Stimulated activated CD4-positive, alpha-beta T cell treated with anti-CD3 and anti-CD28 coated beads, Interleukin-12 subunit alpha, Interleukin-12 subunit beta, amount 100 ng/mL, for 24 hours (primary cell): ENCODE measurements at regions not wholly inside any gene's neighbourhood (a gene's known extent, or its start where the extent isn't known, plus 50 kb on each side); places are given as distances from the start of the nearest gene placed in this dataset.
"Not testable (repeated sequence)": the region's sequence is repeated elsewhere in the genome, so short reads cannot be mapped to it uniquely, and the experiment has no call there.

ENCODE experiments used
- DNase-seq, 2 experiments: peaks; one replicate each; pipeline ENCODE4 v3.0.0-alpha.2; 2020; ENCODE audit warnings: low read depth in 2 of 2

DNA sequence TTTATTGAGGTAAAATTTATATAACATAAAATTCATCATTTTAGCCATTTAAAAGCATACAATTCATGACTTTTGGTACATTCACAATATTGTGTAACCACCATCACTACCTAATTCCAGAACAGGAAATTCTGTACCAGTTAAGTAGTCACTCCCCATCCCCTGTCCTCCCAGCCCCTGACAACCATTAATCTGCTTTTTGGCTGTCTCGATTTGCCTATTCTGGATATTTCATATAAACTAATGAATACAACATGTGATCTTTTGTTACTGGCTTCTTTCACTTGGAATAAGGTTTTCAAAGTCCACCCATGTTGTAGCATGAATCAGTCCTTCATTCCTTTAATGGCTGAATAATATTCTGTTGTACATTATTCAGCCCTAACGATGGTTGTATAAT, 115.6 kb upstream of the KLF14 start:
- no peak for DNase-seq

DNA sequence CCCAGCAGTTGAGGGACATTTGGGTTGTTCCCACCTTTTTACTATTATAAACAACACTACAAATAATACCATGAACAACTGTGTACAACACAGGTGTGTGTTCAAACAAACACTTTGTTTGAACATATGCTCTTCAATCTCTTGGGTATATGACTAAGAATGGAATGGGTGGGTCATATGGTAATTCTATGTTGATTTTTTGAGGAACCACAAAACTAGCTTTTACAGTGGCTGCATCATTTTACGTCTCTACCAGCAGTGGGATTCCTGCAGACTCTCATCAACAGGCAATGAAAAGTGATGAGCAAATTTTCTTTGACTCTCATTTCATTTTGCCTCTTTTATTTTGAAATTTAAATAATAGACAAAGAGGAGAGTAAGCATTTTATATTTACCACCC, 116.9 kb upstream of the KLF14 start:
- DNase-seq: no peak

DNA sequence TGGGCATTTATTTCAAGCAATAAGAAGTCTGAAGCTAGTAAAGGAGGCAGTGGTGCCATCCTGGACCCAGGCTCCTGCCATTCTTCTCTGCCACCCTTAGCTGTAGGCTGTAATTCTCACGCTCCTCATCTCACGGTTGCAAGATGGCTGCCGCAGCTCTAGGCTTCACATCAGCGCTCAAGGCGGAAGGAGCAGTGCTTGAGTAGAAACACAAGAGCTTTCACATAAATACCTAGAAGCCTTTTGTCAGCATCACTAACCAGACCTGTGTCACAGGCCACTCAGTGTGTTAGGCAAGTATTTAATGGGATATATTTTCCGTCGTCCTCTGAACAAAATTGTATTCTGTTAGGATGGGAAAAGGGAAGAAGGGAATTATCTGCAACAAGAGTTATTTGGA, 118.9 kb upstream of the KLF14 start:
- DNase-seq: no peak

DNA sequence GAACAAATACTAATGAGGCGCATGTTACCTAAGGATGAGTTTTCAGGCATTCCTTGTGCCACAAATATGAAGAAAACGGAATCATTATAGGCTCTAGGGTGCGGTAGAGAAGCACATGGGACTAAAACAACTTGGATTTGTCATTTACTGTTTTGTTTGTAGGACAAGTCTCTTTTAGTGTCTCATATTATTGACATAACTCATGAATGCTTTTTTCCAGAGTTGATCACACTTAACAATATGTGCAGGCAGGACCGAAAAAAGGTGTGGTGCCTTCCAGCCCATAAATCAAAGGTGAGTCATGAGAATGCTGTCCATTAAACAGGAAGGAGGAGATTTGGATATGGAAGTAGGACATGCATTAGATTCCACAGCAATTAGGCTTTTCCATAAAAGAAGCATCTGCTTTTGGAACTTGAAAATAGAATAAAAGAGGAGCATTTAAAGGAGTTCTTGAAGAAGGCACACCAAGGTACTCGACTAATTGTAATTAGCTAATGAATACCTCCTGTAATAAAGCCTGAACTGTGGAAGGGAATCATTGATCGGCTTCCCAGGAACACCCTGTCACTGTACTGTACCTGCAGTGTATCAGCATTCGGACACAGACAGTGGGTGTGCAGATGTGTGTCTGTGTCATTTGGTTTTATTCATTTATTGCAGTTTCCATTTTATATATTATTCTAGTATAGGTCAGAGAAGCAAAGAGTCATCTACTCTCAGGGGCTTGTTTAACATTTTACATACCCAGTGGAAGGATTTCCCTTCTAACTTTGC, 119.7 kb upstream of the KLF14 start:
- no peak for DNase-seq

DNA sequence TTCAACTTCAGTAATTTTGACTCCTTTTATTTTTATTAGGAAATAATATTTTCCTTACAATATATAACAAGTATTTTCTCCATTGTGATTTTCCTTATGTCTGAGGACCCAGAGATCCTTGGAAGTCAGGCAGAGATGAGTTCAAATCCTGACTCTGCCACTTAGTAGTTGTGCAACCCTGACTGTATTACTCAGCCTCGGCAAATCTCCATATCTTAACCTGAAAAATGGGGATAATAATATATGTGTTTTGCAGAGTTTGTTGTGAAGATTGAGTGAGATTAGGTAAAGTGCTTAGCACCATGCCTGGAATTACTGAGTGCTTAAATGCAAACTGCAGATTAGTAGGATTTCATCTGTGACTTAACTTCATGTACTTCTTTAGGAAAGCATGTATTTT, 120.5 kb upstream of the KLF14 start:
- DNase-seq: no peak

DNA sequence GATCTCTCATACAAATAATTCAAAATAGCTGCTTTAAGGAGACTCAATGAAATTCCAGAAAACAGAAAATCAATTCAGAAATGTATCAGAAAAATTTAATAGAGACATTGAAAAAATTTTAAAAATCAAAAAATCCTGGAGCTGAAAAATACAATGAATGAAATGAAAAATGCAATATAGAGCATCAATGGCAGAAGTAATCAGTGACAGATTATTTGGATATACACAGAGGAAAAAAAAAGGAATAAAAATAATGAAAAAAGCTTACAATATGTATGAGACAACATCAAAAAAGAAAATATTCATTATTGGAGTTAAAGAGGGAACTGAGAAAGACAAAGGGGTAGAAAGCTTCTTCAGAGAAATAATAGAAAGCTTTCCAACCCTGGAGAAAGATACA, 122.9 kb upstream of the KLF14 start:
- no peak for DNase-seq

GRCh38 chr7:130860832-130861231, 126.8 kb upstream of the KLF14 start:
- DNase-seq: not testable (repeated sequence)

GRCh38 chr7:130865408-130866236, 131.6 kb upstream of the KLF14 start:
- DNase-seq: no peak

DNA sequence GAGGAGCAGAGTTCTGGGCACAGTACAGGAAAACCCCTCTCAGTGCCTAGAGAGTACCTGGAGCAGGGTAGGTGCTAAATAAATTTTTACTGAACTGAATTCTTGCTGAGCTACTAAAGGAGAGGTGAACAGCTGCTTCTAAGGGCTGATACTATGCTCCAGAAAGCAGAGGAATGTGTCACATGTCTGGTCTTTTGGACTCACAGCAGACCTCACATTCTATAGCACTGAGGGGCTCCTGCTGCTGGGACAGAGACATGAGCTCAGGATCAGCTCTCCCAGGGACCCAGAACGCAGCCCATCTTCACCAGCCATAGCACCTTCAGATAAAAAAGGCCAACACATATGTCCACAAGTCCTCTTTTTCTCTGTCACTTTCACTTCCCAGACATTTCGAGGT, 133.0 kb upstream of the KLF14 start:
- DNase-seq: no peak

- no peak for DNase-seq
These were observed 133.7 kb upstream of the KLF14 start for GRCh38 chr7:130867581-130868136.

DNA sequence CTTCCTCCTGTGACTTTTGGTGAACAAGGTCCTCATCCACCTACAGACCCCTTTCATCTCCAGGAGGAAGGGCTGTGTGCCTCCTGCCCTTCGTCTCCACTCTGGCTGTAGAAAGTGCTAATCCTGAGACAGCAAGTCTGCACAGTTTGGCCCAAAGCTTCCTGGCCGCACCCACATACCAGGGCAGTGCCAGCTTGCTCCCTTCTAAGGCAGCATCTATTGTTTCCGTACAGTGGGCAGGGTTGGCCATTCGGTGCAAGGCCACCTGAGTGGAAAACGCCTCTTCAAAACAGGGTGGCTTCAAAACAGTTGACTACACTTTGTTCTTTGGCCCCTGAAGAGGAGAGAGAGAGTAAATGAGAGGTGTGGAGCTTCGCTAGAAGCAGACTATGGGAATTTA, 134.1 kb upstream of the KLF14 start:
- DNase-seq: no peak

GRCh38 chr7:130869918-130870317, 135.9 kb upstream of the KLF14 start:
- no peak for DNase-seq

GRCh38 chr7:130872341-130872740, 138.3 kb upstream of the KLF14 start:
- no peak for DNase-seq

DNA sequence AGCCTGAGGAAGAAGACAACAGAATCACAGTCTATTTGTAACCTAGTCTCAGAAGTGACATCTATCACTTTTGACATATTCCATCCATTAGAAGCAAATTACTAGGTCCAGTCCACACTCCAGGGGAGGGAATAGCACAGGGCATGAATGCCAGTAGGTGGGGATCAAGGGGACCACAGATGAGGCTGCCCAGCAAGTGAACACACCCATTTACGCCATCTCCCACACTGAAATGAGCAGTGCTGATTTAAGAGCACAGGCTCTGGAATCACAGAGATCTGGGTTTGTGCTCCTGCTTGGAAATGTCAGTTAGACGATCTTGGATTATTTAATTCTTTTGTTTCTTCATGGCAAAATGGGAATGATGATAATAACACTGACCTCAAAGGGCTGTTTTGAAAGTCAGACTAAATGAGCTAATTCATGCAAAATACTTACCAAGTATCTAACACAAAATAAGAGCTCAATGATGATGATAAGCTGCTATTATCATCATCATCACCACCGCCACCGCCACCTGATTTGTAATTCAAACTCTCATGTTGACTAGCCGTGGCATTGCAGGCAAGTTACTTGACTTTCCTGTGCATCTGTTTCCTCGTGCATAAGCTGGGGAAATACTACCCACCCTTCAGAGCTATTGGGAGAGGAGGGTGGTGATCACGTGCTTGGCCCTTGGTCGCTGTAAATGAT, 138.9 kb upstream of the KLF14 start:
- no peak for DNase-seq

DNA sequence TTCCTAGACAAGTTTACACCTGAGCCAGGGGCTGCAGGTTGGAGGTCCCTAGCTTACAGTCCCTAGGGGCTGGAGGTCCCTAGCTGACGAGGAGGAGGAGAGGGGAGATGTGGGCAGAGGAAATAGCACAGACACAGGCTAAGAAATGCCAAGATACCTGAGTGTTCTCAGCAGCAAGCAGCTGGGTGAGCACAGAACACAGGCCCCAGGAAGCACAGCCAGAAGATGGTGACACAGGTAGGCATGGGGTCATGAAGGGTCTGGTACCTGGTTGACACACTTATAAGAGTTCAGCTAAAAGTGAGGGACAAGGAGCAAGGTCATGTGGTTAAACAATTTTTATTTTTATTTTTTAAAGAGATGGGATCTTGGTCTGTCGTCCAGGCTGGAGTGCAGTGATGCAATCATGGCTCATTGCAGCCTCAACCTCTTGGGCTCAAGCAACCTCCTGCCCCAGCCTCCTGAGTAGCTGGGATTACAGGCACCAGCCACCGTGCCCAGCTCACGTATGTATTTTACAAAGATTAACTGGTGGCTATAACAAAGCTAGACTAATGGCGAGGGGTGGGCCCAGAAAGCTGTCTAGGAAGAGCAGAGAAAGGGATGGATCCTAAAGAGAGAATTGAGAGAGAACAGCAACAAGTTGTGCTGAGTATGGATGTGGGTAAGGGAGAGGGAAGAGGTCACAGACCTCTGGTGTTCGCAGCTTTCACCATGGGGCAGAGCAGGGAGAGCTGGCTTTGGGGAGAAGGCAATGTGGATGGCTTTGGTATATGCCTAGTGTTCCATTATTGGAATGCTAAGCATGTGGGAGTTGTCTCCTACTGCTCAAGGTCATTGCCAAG, 140.3 kb upstream of the KLF14 start:
- DNase-seq: no peak

GRCh38 chr7:130875265-130875741, 141.3 kb upstream of the KLF14 start:
- DNase-seq: no peak

DNA sequence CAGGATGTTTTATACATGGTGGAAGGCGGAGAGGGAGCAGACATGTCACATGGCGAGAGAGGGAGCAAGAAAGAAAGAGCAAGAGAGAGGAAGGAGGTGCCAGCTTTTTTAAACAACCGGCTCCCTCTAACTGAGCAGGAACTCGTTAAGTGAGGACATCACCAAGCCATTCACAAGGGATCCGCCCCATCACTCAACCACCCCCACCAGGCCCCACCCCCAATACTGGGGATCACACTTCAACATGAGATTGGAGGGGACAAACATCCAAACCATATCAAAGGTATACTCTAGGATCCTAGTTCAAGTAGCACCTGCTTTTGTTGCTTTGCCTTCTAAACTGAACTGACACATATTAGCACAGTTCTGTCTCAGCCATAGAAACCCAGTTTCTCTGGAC, 141.9 kb upstream of the KLF14 start:
- no peak for DNase-seq

DNA sequence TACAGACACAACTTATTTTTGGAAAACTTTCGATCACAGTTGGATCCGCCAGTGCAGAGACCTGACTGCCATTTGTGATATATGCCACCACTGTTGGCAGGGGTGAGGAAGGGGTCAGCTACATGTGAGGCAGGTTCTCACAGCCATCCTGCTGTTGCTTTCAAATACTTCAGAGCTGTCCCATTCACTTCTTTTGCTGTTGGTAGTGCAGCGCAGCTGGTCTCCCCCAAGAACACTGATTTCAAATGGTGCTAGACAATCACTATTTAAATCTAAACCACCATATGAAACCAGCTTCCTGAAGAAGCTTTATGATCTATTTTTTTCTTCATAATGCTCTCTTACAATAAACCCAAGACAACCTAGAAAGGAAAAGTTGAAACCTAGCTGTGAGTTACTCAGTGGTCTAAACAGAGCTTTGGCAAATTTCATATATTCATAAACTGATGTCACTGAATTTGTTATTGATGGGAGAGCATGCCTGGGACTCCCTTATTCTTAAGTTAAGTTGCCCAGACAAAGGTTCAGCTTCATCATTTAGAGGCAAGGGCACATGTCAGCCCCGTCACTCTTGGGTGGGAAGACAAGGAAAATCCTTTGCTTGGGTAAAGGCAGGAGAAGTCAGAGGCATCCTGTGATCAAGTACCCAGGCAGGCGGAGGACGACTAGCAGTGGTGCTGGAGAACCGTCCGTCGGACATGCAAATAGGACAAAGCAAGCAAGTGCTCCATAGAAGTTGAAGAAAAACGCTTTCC, 143.4 kb upstream of the KLF14 start:
- no peak for DNase-seq

DNA sequence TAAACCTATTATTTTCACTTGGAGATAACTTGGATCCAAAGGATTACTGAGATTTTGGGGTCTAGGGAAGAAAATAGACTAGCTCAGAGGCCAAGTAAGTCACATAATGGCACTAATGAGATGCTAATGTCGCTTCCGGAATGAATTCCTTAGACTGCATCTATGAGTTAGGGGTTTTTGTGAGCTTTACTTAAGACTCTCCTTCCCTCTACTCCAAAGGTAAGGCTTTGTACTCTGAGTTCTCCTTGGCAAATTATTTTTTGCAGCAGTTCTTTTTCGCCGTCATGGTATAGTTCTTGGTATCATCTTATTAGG, 143.9 kb upstream of the KLF14 start:
- DNase-seq: no peak

GRCh38 chr7:130878785-130879184, 144.8 kb upstream of the KLF14 start:
- DNase-seq: no peak

- no peak for DNase-seq
These were observed 145.2 kb upstream of the KLF14 start for GRCh38 chr7:130879191-130879590.
